ENCODE measurements at regions not wholly inside any gene's neighbourhood (a gene's known extent, or its start where the extent isn't known, plus 50 kb on each side); places are given as distances from the start of the nearest gene placed in this dataset.

DNA sequence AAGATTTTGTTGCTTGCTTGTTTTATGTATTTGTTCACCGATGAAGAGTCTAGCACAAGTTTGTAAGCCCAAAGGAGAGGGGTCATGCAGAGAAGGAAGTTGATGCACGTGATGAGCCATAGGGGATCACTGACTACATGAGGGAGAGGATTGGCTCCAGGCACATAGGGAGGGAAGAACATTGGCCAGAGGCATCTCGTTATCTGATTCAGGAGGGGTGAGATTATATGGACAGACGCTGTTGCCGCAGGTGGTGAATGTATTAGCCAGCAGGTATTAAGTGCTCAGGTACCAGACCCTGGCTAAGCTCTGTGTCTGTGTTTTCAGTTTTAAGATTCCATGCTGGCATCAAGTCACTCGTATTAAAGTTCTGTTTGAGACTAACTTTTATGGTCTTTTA, 91.8 kb upstream of the CHST9 start:
- no peaks in the 10 kb centered on the region for H3K27me3 Mint-ChIP-seq
- DNase-seq (no peak), ATAC-seq (replicated peaks) (no peak)
- no peaks in the 10 kb centered on the region for H3K36me3 Mint-ChIP-seq (ENCODE audit: insufficient read depth)
- no peaks in the 10 kb centered on the region for H3K4me1 Mint-ChIP-seq (ENCODE audit: low read depth in 2 of 2)
- no peak overlapping the region for H3K4me3 Mint-ChIP-seq
- no peak overlapping the region for H3K27ac Mint-ChIP-seq
- H3K9me3 Mint-ChIP-seq = peaks cover 13 to 25% of the 10 kb centered on the region in 2 donors

DNA sequence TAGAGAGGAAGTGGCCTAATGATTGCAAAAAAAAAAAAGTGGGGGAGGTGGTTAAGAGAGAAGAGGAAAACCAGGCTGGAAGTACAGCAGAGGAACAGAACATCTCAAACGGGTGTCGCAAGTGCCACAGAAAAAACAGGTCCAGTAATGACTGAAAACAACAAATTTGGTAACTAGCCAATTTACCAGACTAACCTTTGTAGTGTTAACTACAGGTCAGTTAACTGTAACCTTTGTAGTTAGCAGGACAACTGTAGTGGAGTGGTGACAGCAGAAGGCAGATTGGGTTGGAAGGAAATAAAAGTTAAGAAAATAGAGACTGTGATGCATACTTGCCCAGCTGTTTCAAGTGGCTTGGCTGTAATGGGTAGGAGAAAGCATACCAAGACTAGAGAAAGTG, 91.4 kb upstream of the CHST9 start:
- ATAC-seq (replicated peaks) (no peak), DNase-seq (no peak)
- Mint-ChIP-seq H3K27ac (no peak overlapping the region), H3K9me3 (peaks cover 13 to 25% of the 10 kb centered on the region in 2 donors), H3K4me3 (no peak overlapping the region), H3K27me3 (no peaks in the 10 kb centered on the region), H3K36me3 (ENCODE audit: insufficient read depth) (no peaks in the 10 kb centered on the region), H3K4me1 (ENCODE audit: low read depth in 2 of 2) (no peaks in the 10 kb centered on the region)

GRCh38 chr18:27274901-27275300, 89.8 kb upstream of the CHST9 start:
- DNase-seq (no peak), ATAC-seq (replicated peaks) (no peak)
- Mint-ChIP-seq H3K27ac (no peak overlapping the region), H3K9me3 (peaks cover 15 to 25% of the 10 kb centered on the region in 2 donors), H3K4me3 (no peak overlapping the region), H3K36me3 (ENCODE audit: insufficient read depth) (no peaks in the 10 kb centered on the region), H3K4me1 (ENCODE audit: low read depth in 2 of 2) (no peaks in the 10 kb centered on the region), H3K27me3 (no peaks in the 10 kb centered on the region)

GRCh38 chr18:27270508-27270907, 85.4 kb upstream of the CHST9 start:
- no peak for DNase-seq
- Mint-ChIP-seq H3K27me3 (no peaks in the 10 kb centered on the region), H3K4me3 (no peak overlapping the region), H3K9me3 (peaks cover 7 to 17% of the 10 kb centered on the region in 2 donors), H3K4me1 (ENCODE audit: low read depth in 2 of 2) (no peaks in the 10 kb centered on the region), H3K36me3 (ENCODE audit: insufficient read depth) (no peaks in the 10 kb centered on the region), H3K27ac (no peak overlapping the region)
- no peak for ATAC-seq (replicated peaks)

DNA sequence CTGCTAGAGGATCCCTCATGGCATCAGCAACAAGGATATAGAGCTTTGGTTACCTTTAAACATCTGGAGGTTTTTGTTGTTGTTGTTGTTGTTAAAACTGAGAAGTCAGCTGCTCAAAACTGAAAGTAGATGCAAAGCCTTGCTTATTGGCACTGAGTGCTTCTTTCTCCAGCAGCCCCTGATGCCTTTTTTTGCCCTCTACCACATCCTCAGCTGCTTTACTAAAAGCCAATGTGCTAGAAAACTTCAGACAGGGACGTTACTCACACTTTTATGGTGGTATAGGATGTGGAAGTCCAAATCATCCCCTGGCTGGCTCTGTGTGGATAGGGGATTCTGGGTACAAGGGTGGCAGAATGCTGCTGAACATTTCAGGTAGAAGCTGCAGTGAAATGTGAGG, 78.3 kb upstream of the CHST9 start:
- H3K27me3 Mint-ChIP-seq = no peaks in the 10 kb centered on the region
- no peak overlapping the region for H3K4me3 Mint-ChIP-seq
- DNase-seq (no peak), ATAC-seq (replicated peaks) (no peak)
- no peak overlapping the region for H3K27ac Mint-ChIP-seq
- H3K9me3 Mint-ChIP-seq = peaks cover 0 to 21% of the 10 kb centered on the region in 2 donors
- no peaks in the 10 kb centered on the region for H3K36me3 Mint-ChIP-seq (ENCODE audit: insufficient read depth)
- no peaks in the 10 kb centered on the region for H3K4me1 Mint-ChIP-seq (ENCODE audit: low read depth in 2 of 2)

DNA sequence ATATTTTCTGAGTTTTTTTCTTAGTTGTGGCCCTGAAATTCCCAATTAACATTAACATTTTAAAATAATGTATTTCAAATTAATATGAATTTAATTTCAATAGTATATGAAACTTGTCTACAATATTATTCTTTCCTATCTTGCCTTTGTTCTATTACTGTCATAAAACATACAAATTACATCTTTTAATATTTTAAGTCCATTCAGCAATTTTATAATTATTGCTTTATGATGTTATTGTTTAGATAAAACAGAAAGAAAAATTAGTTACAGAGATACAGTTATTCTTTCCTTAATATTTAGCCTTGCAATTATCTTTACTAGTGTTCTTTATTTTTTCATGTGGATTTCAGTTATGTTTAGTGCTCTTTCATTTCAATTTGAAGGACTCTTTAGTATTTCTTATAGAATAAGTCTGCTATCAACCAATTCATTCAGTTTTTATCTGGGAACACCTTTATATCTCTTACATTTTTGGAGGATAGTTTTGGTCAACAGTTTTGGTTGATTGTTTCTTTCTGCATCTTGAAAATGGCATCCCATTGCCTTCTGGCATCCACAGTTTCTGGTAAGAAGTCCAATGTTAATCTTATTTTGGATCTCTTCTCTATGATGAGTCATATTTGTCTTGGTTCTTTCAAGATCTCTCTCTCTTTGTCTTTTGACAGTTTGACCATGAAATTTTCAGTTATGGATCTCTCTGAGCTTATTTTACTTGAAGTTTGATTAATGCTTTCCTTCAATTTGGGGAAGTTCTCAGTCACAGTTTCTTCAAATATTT, 76.9 kb upstream of the CHST9 start:
- DNase-seq (no peak), ATAC-seq (replicated peaks) (no peak)
- Mint-ChIP-seq H3K4me3 (no peak overlapping the region), H3K27ac (no peak overlapping the region), H3K27me3 (no peaks in the 10 kb centered on the region), H3K9me3 (peaks cover 0 to 20% of the 10 kb centered on the region in 2 donors), H3K36me3 (ENCODE audit: insufficient read depth) (no peaks in the 10 kb centered on the region), H3K4me1 (ENCODE audit: low read depth in 2 of 2) (no peaks in the 10 kb centered on the region)

GRCh38 chr18:27253571-27253970, 68.5 kb upstream of the CHST9 start:
- H3K9me3 Mint-ChIP-seq = peaks cover 8 to 10% of the 10 kb centered on the region in 2 donors
- ATAC-seq (replicated peaks) (no peak), DNase-seq (no peak)
- H3K4me1 Mint-ChIP-seq (ENCODE audit: low read depth in 2 of 2) = no peaks in the 10 kb centered on the region
- H3K27me3 Mint-ChIP-seq = no peaks in the 10 kb centered on the region
- no peak overlapping the region for H3K4me3 Mint-ChIP-seq
- no peaks in the 10 kb centered on the region for H3K36me3 Mint-ChIP-seq (ENCODE audit: insufficient read depth)
- no peak overlapping the region for H3K27ac Mint-ChIP-seq

DNA sequence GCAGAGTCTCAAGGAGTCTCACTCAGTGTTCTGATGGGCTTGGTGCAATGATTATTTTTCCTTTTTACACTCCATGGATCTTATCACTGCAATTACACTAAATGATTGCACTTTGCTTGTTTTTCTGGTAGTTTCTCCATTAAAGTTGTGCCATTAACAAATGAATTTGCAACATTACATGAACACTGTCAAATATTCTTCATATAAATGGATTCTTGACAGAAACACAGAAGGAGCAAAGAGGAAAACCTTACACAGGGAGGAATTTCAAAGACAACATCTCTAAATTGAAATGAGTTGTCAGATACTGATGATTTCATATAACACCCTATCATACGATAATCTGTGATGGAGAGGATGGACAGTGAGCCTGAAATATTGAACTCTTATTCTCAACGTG, 65.4 kb upstream of the CHST9 start:
- no peaks in the 10 kb centered on the region for H3K27me3 Mint-ChIP-seq
- no peaks in the 10 kb centered on the region for H3K36me3 Mint-ChIP-seq (ENCODE audit: insufficient read depth)
- ATAC-seq (replicated peaks) (no peak), DNase-seq (no peak)
- no peaks in the 10 kb centered on the region for H3K4me1 Mint-ChIP-seq (ENCODE audit: low read depth in 2 of 2)
- no peak overlapping the region for H3K4me3 Mint-ChIP-seq
- H3K9me3 Mint-ChIP-seq = peaks cover 17% of the 10 kb centered on the region in 2 donors
- H3K27ac Mint-ChIP-seq = no peak overlapping the region

- no peaks in the 10 kb centered on the region for H3K36me3 Mint-ChIP-seq (ENCODE audit: insufficient read depth)
- no peaks in the 10 kb centered on the region for H3K27me3 Mint-ChIP-seq
- H3K4me3 Mint-ChIP-seq = no peak overlapping the region
- no peak for ATAC-seq (replicated peaks)
- no peak for DNase-seq
- H3K9me3 Mint-ChIP-seq = peaks cover 16 to 17% of the 10 kb centered on the region in 2 donors
- no peaks in the 10 kb centered on the region for H3K4me1 Mint-ChIP-seq (ENCODE audit: low read depth in 2 of 2)
- H3K27ac Mint-ChIP-seq = no peak overlapping the region
These were observed 64.8 kb upstream of the CHST9 start for GRCh38 chr18:27249933-27250332.

GRCh38 chr18:27244259-27244658, 59.2 kb upstream of the CHST9 start:
- no peak overlapping the region for H3K27ac Mint-ChIP-seq
- DNase-seq (no peak), ATAC-seq (replicated peaks) (no peak)
- no peaks in the 10 kb centered on the region for H3K27me3 Mint-ChIP-seq
- H3K4me1 Mint-ChIP-seq (ENCODE audit: low read depth in 2 of 2) = no peaks in the 10 kb centered on the region
- peaks cover 11 to 17% of the 10 kb centered on the region in 2 donors for H3K9me3 Mint-ChIP-seq
- H3K36me3 Mint-ChIP-seq (ENCODE audit: insufficient read depth) = no peaks in the 10 kb centered on the region
- H3K4me3 Mint-ChIP-seq = no peak overlapping the region

DNA sequence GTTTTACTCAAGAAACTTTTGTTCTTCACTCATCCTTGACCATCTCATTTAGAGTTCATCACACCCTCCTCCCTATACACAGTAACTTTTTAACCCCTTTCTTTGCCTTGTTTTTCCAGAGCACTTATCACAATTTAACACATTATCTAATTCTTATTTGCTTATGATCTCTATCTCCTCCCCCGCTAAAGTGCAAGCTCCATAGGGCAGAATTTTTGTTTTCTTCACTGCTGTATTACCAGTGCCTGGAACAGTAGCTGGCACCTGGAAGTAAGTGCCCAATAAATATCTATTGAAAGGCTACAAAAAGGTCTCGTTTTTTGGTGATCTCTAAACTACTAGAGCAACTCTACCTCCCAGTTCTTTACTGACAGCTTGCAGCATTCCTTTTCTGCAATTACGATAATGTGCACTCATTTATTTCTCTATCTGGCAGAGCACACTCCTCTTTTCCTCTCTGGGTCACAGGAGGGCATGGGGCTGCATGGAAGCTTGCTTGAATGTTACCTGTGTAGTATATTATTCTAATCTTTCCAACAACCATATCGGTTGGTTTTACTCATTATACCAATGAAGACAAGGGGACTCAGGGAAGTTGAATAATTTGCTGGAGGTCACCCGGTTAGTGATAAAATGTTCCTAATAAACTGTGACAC, 57.4 kb upstream of the CHST9 start:
- Mint-ChIP-seq H3K27ac (no peak overlapping the region), H3K9me3 (peaks cover 7 to 17% of the 10 kb centered on the region in 2 donors), H3K4me3 (no peak overlapping the region), H3K4me1 (ENCODE audit: low read depth in 2 of 2) (no peaks in the 10 kb centered on the region), H3K27me3 (no peaks in the 10 kb centered on the region), H3K36me3 (ENCODE audit: insufficient read depth) (no peaks in the 10 kb centered on the region)
- ATAC-seq (replicated peaks) (no peak), DNase-seq (no peak)

- Mint-ChIP-seq H3K4me1 (ENCODE audit: low read depth in 2 of 2) (no peaks in the 10 kb centered on the region), H3K4me3 (no peak overlapping the region), H3K27ac (no peak overlapping the region), H3K36me3 (ENCODE audit: insufficient read depth) (no peaks in the 10 kb centered on the region), H3K9me3 (peaks cover 5 to 8% of the 10 kb centered on the region in 2 donors), H3K27me3 (no peaks in the 10 kb centered on the region)
- DNase-seq (no peak), ATAC-seq (replicated peaks) (no peak)
These were observed 55.3 kb upstream of the CHST9 start for GRCh38 chr18:27240383-27240782.

- no peaks in the 10 kb centered on the region for H3K27me3 Mint-ChIP-seq
- no peaks in the 10 kb centered on the region for H3K4me1 Mint-ChIP-seq (ENCODE audit: low read depth in 2 of 2)
- ATAC-seq (replicated peaks) (no peak), DNase-seq (no peak)
- peaks cover 4 to 8% of the 10 kb centered on the region in 2 donors for H3K9me3 Mint-ChIP-seq
- no peak overlapping the region for H3K27ac Mint-ChIP-seq
- no peaks in the 10 kb centered on the region for H3K36me3 Mint-ChIP-seq (ENCODE audit: insufficient read depth)
- H3K4me3 Mint-ChIP-seq = no peak overlapping the region
These were observed 54.6 kb upstream of the CHST9 start for GRCh38 chr18:27239669-27240068.

DNA sequence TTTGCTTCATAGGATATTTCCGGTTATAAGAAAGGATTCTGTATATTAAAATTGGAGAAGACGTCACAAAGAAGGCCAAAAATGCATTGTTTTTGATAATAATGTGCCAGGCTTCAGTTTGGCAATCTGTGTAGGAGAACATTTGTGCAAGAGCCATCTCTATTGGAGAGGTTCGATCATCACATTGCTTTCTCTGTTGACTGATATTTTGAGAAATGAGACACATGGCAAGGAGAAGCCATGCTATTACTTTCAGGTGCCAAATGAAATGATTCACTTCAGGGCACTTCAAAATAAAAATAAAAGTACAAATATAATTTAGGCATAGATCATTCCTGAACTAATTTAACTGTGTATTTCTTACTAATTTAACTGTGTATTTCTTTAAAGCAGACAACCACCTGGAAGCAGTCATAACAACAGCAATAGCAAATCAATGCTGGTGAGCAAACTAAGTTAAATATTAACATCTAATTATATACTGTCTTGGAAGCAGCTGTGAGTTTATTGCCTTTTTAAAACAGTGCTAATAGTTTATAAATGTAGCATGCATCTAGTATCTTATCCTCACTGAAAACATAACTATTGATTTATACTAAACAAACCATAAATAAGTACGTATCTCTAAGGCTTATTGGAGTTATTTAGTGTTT, 50.2 kb upstream of the CHST9 start:
- H3K4me1 Mint-ChIP-seq (ENCODE audit: low read depth in 2 of 2) = no peaks in the 10 kb centered on the region
- no peaks in the 10 kb centered on the region for H3K36me3 Mint-ChIP-seq (ENCODE audit: insufficient read depth)
- DNase-seq (no peak), ATAC-seq (replicated peaks) (no peak)
- H3K9me3 Mint-ChIP-seq = peaks cover 8 to 11% of the 10 kb centered on the region in 2 donors
- H3K27me3 Mint-ChIP-seq = no peaks in the 10 kb centered on the region
- H3K4me3 Mint-ChIP-seq = no peak overlapping the region
- no peak overlapping the region for H3K27ac Mint-ChIP-seq

All from effector memory CD8-positive, alpha-beta T cell (primary cell).